Endothelial cell of umbilical vein (primary cell): ENCODE measurements at regions not wholly inside any gene's neighbourhood (a gene's known extent, or its start where the extent isn't known, plus 50 kb on each side); places are given as distances from the start of the nearest gene placed in this dataset.

Experiments used
- BruUV-seq: library from RNA; stranded (reverse); fragments of 400-500 nt; replicated peaks from 2 replicates; lab custom pipeline; 2021; lab: Mats Ljungman, UMichigan
- CTCF ChIA-PET: fragments of 300-600, 350-600 bp; sonication (Branson Sonifier 250); formaldehyde crosslinking; loops from one replicate; lab custom pipeline; 2021; ENCODE audit warnings: antibody characterized with exemption, inconsistent platforms; lab: Charles Lee
- POLR2A ChIA-PET: fragments of 300-600, 350-600 bp; sonication (Branson Sonifier 250); formaldehyde crosslinking; loops from one replicate; lab custom pipeline; 2021; ENCODE audit warnings: antibody characterized with exemption, inconsistent platforms; lab: Charles Lee
- DNase-seq: peaks from one replicate; pipeline ENCODE4 v3.0.0-alpha.2; 2011; ENCODE audit warnings: low read depth, low spot score
- FAIRE-seq: peaks from 2 replicates; lab custom pipeline; 2011; peaks lifted over from hg19 to GRCh38; lab: Jason Lieb, UNC
- H2AFZ ChIP-seq: 2 replicates; pipeline ENCODE4 v1.6.0; 2012; ENCODE audit warnings: low read depth, low read length, control low read depth, inconsistent platforms
- H3K27ac ChIP-seq: 2 replicates; pipeline ENCODE4 v1.5.1; 2011; ENCODE audit warnings: low read depth, mild to moderate bottlenecking, control low read depth, low read length, moderate library complexity; ENCODE audit not compliant: insufficient read depth
- H3K27me3 ChIP-seq, 2 experiments: 2 replicates each; pipeline versions ENCODE4 v1.6.0 to v1.6.1; 2011; ENCODE audit warnings: low read length in 2 of 2, mixed read lengths in 1 of 2; ENCODE audit not compliant: control insufficient read depth in 2 of 2, insufficient read depth in 2 of 2
- H3K36me3 ChIP-seq, 2 experiments: 2 replicates in 1 of 2; 3 replicates in 1 of 2; pipeline ENCODE4 v1.5.1; 2011; ENCODE audit warnings: low read length in 2 of 2, mild to moderate bottlenecking in 1 of 2, moderate library complexity in 1 of 2; ENCODE audit not compliant: control insufficient read depth in 2 of 2, insufficient read depth in 2 of 2; ENCODE audit errors: extremely low read depth in 1 of 2
- H3K4me1 ChIP-seq: 3 replicates; pipeline ENCODE4 v1.5.1; 2011; ENCODE audit warnings: mild to moderate bottlenecking, low read length; ENCODE audit not compliant: control insufficient read depth, insufficient read depth; ENCODE audit errors: extremely low read depth
- H3K4me2 ChIP-seq: 2 replicates; pipeline ENCODE4 v1.6.1; 2011; ENCODE audit warnings: low read length, control low read depth, mixed read lengths; ENCODE audit not compliant: insufficient read depth
- H3K4me3 ChIP-seq, 3 experiments: fragments of 200-600 bp in 1 of 3; sonication (generic), shearing (Covaris generic) in 1 of 3; replicated peaks in 1 of 3; 2 replicates each; pipeline ENCODE4 v1.5.1; 2011 to 2016; ENCODE audit warnings: control low read depth in 3 of 3, low read length in 3 of 3, mild to moderate bottlenecking in 2 of 3, inconsistent platforms in 1 of 3, low read depth in 1 of 3, moderate library complexity in 1 of 3; ENCODE audit not compliant: insufficient read depth in 1 of 3
- H3K79me2 ChIP-seq: 2 replicates; pipeline ENCODE4 v1.6.0; 2012; ENCODE audit warnings: low read length, inconsistent platforms; ENCODE audit not compliant: control insufficient read depth, insufficient read depth
- H3K9ac ChIP-seq: replicated peaks from 2 replicates; pipeline ENCODE3; 2011; ENCODE audit warnings: low read length, control low read depth; ENCODE audit not compliant: insufficient read depth; ENCODE audit errors: extremely low read depth
- H3K9me1 ChIP-seq: replicated peaks from 3 replicates; pipeline ENCODE4 v1.6.0; 2011; ENCODE audit warnings: mild to moderate bottlenecking, low read length; ENCODE audit not compliant: control insufficient read depth, insufficient read depth; ENCODE audit errors: extremely low read depth
- H3K9me3 ChIP-seq: replicated peaks from 2 replicates; pipeline ENCODE4 v1.5.1; 2012; ENCODE audit warnings: low read length, inconsistent platforms; ENCODE audit not compliant: control insufficient read depth, insufficient read depth
- H4K20me1 ChIP-seq: replicated peaks from 2 replicates; pipeline ENCODE3; 2011; ENCODE audit warnings: mild to moderate bottlenecking, low read length; ENCODE audit not compliant: control insufficient read depth, insufficient read depth; ENCODE audit errors: extremely low read depth
- CTCF ChIP-seq, 2 donors: IDR thresholded peaks; 1 replicate in 1 of 2; 2 replicates in 1 of 2; pipeline ENCODE4 v1.5.1; 2011; ENCODE audit warnings: low read length in 2 of 2, mild to moderate bottlenecking in 2 of 2, moderate library complexity in 2 of 2, control low read depth in 1 of 2, inconsistent platforms in 1 of 2, low read depth in 1 of 2; ENCODE audit not compliant: insufficient read depth in 1 of 2; ENCODE audit errors: extremely low read depth in 1 of 2
- FOS ChIP-seq: IDR thresholded peaks from 2 replicates; pipeline ENCODE4 v1.6.1; 2011; ENCODE audit warnings: mild to moderate bottlenecking, low read length, moderate library complexity, borderline replicate concordance; ENCODE audit not compliant: insufficient read depth
- GATA2 ChIP-seq: IDR thresholded peaks from 2 replicates; pipeline ENCODE4 v1.7.0; 2011; ENCODE audit warnings: low read depth, mild to moderate bottlenecking, moderate library complexity, mixed read lengths, low read length; ENCODE audit not compliant: insufficient read length, insufficient read depth
- JUN ChIP-seq: IDR thresholded peaks from 2 replicates; pipeline ENCODE4 v1.6.1; 2011; ENCODE audit warnings: borderline replicate concordance, low read depth; ENCODE audit not compliant: insufficient read length, insufficient read depth
- POLR2AphosphoS5 ChIP-seq: IDR thresholded peaks from 2 replicates; pipeline ENCODE4 v1.6.1; 2012; ENCODE audit warnings: low read depth, mild to moderate bottlenecking, control low read depth, low read length, moderate library complexity; ENCODE audit not compliant: insufficient read depth
- dilution Hi-C: fragments of 300-500 bp; cut with MboI; formaldehyde crosslinking; loops from one replicate; pipeline ENCODE4 v1.15.0; 2019; ENCODE audit warnings: low sequenced_read_pairs; ENCODE audit not compliant: extremely low pct_ligation_motif_present
- intact Hi-C: fragments of 100-400 bp; cut with micrococcal nuclease; formaldehyde crosslinking; loops from one replicate; pipeline ENCODE4 v1.10.0; 2022

- ChIA-PET CTCF (no interaction called here), POLR2A (no interaction called here)
- Histone ChIP-seq H3K27me3 (no peaks in the 10 kb centered on the region), H3K9me3 (no peaks in the 10 kb centered on the region), H3K4me1 (no peaks in the 10 kb centered on the region), H3K79me2 (no peaks in the 10 kb centered on the region), H3K36me3 (no peaks in the 10 kb centered on the region), H3K4me3 (no peak overlapping the region), H3K4me2 (no peak overlapping the region), H3K9ac (no peak overlapping the region), H3K9me1 (no peaks in the 10 kb centered on the region), H2AFZ (no peak overlapping the region), H4K20me1 (no peaks in the 10 kb centered on the region), H3K27ac (no peak overlapping the region)
- no peak for TF ChIP-seq FOS
- no TSS peak for BruUV-seq
- dilution Hi-C loops (no loop called here), intact Hi-C loops (no loop called here)
- no peak for DNase-seq
- no peak for FAIRE-seq
Measured at GRCh38 chr2:204365811-204366210, 179.5 kb upstream of the PARD3B start.

- H3K27ac ChIP-seq, result no peak overlapping the region
- no peaks in the 10 kb centered on the region for H3K27me3 ChIP-seq
- no peaks in the 10 kb centered on the region for H3K79me2 ChIP-seq
- dilution Hi-C loops, result no loop called here
- POLR2A ChIA-PET, result no interaction called here
- H4K20me1 ChIP-seq, result no peaks in the 10 kb centered on the region
- no peaks in the 10 kb centered on the region for H3K36me3 ChIP-seq
- H3K9me1 ChIP-seq, result no peaks in the 10 kb centered on the region
- FAIRE-seq, result no peak
- no TSS peak for BruUV-seq
- CTCF ChIA-PET, result no interaction called here
- no peak overlapping the region for H2AFZ ChIP-seq
- intact Hi-C loops, result no loop called here
- no peaks in the 10 kb centered on the region for H3K4me1 ChIP-seq
- H3K4me3 ChIP-seq, result no peak overlapping the region
- no peak for DNase-seq
- no peak for TF ChIP-seq JUN
- no peak for TF ChIP-seq FOS
- no peak for TF ChIP-seq CTCF (IDR thresholded peaks at IDR 0.05; ENCODE audit: extremely low read depth in 1 of 2, insufficient read depth in 1 of 2, low read depth in 1 of 2, low read length in 2 of 2)
- TF ChIP-seq POLR2AphosphoS5, result no peak
- TF ChIP-seq GATA2, result no peak
- H3K9ac ChIP-seq, result no peak overlapping the region
- H3K9me3 ChIP-seq, result no peaks in the 10 kb centered on the region
- no peak overlapping the region for H3K4me2 ChIP-seq
Measured at GRCh38 chr2:204367466-204367865, 177.8 kb upstream of the PARD3B start.
